IMR-90 (cell line): ENCODE measurements at regions not wholly inside any gene's neighbourhood (a gene's known extent, or its start where the extent isn't known, plus 50 kb on each side); places are given as distances from the start of the nearest gene placed in this dataset.
A peak's percentile ranks its signal among the peaks of the same experiment; 100 is the strongest.

ENCODE experiments used
- ATAC-seq: fragments of 200-7000 bp; cut with Tn5 transposase; 2 replicates; pipeline ENCODE4 v1.9.1; 2020; ENCODE audit warnings: low read depth, mild to moderate bottlenecking, moderate library complexity
- BruUV-seq: library from RNA; stranded (reverse); fragments of 400-500 nt; replicated peaks from 2 replicates; lab custom pipeline; 2021; lab: Mats Ljungman, UMichigan
- CTCF ChIA-PET: fragments of 300-600 bp; formaldehyde crosslinking; extraction: SDS; loops from one replicate; lab custom pipeline; 2021; ENCODE audit warnings: antibody characterized with exemption; lab: Yijun Ruan, JAX
- POLR2A ChIA-PET: fragments of 300-600 bp; sonication (Branson Sonifier 250); formaldehyde crosslinking; loops from one replicate; lab custom pipeline; 2022; ENCODE audit warnings: antibody characterized with exemption; ENCODE audit not compliant: unreplicated experiment; lab: Charles Lee
- DNase-seq: peaks from one replicate; pipeline ENCODE4 v3.0.0; 2013
- H2AFZ ChIP-seq: replicated peaks from 2 replicates; pipeline ENCODE3; 2013; ENCODE audit warnings: low read length, mild to moderate bottlenecking; ENCODE audit not compliant: poor library complexity
- H2AK5ac ChIP-seq: 2 replicates; pipeline ENCODE4 v1.6.1; 2013; ENCODE audit warnings: low read depth, low read length, inconsistent platforms
- H2AK9ac ChIP-seq: replicated peaks from 2 replicates; pipeline ENCODE3; 2013; ENCODE audit warnings: mild to moderate bottlenecking, low read depth, low read length, moderate library complexity; ENCODE audit not compliant: poor library complexity
- H2BK120ac ChIP-seq: 2 replicates; pipeline ENCODE4 v1.6.1; 2013; ENCODE audit warnings: low read depth, low read length, inconsistent platforms
- H2BK15ac ChIP-seq: 3 replicates; pipeline ENCODE4 v1.6.1; 2013; ENCODE audit warnings: low read depth, low read length, inconsistent platforms
- H2BK20ac ChIP-seq: 2 replicates; pipeline ENCODE4 v1.6.1; 2013; ENCODE audit warnings: low read depth, mild to moderate bottlenecking, inconsistent platforms, low read length, moderate library complexity
- H2BK5ac ChIP-seq: 2 replicates; pipeline ENCODE4 v1.6.1; 2013; ENCODE audit warnings: mild to moderate bottlenecking, low read depth, low read length, inconsistent platforms; ENCODE audit not compliant: poor library complexity, severe bottlenecking
- H3K14ac ChIP-seq: replicated peaks from 2 replicates; pipeline ENCODE4 v1.6.1; 2013; ENCODE audit warnings: low read depth, low read length, inconsistent platforms
- H3K18ac ChIP-seq: 2 replicates; pipeline ENCODE4 v1.6.1; 2013; ENCODE audit warnings: low read depth, low read length, control low read depth
- H3K23ac ChIP-seq: 2 replicates; pipeline ENCODE4 v1.6.1; 2013; ENCODE audit warnings: low read depth, low read length, inconsistent platforms
- H3K27ac ChIP-seq: 2 replicates; pipeline ENCODE4 v1.5.1; 2013; ENCODE audit warnings: mild to moderate bottlenecking, control low read depth, low read length; ENCODE audit not compliant: insufficient read depth
- H3K27me3 ChIP-seq: 2 replicates; pipeline ENCODE4 v1.6.1; 2013; ENCODE audit warnings: low read length; ENCODE audit not compliant: control insufficient read depth, insufficient read depth
- H3K36me3 ChIP-seq: 2 replicates; pipeline ENCODE4 v1.6.1; 2013; ENCODE audit warnings: low read length, mixed read lengths; ENCODE audit not compliant: control insufficient read depth, insufficient read depth
- H3K4ac ChIP-seq: 2 replicates; pipeline ENCODE4 v1.6.1; 2013; ENCODE audit warnings: low read depth, low read length, inconsistent platforms
- H3K4me1 ChIP-seq: 2 replicates; pipeline ENCODE4 v1.6.1; 2013; ENCODE audit warnings: low read length, mixed read lengths; ENCODE audit not compliant: control insufficient read depth, insufficient read depth
- H3K4me2 ChIP-seq: 2 replicates; pipeline ENCODE4 v1.6.1; 2013; ENCODE audit warnings: low read depth, mild to moderate bottlenecking, control low read depth, low read length, moderate library complexity
- H3K4me3 ChIP-seq: 2 replicates; pipeline ENCODE4 v1.5.1; 2013; ENCODE audit warnings: low read depth, mild to moderate bottlenecking, control low read depth, low read length, moderate library complexity; ENCODE audit not compliant: insufficient read depth
- H3K56ac ChIP-seq: 2 replicates; pipeline ENCODE4 v1.6.1; 2013; ENCODE audit warnings: low read length, inconsistent platforms; ENCODE audit not compliant: insufficient read depth; ENCODE audit errors: extremely low read depth
- H3K79me1 ChIP-seq, 2 experiments: 2 replicates each; pipeline ENCODE4 v1.6.1; 2013; ENCODE audit warnings: low read length in 2 of 2, inconsistent platforms in 1 of 2, low read depth in 1 of 2
- H3K9ac ChIP-seq: 2 replicates; pipeline ENCODE4 v1.6.1; 2013; ENCODE audit warnings: low read depth, low read length, control low read depth
- H3K9me1 ChIP-seq: 2 replicates; pipeline ENCODE4 v1.6.1; 2013; ENCODE audit warnings: low read length, inconsistent platforms; ENCODE audit not compliant: insufficient read depth
- H3K9me3 ChIP-seq: 2 replicates; pipeline ENCODE4 v1.6.1; 2013; ENCODE audit warnings: low read length; ENCODE audit not compliant: control insufficient read depth, insufficient read depth
- H4K20me1 ChIP-seq: 2 replicates; pipeline ENCODE4 v1.6.1; 2013; ENCODE audit warnings: low read length, inconsistent platforms; ENCODE audit not compliant: insufficient read depth
- H4K5ac ChIP-seq: 2 replicates; pipeline ENCODE4 v1.6.1; 2013; ENCODE audit warnings: mild to moderate bottlenecking, low read depth, low read length, control low read depth
- H4K8ac ChIP-seq, 2 experiments: 2 replicates each; pipeline ENCODE4 v1.6.1; 2013; ENCODE audit warnings: low read depth in 2 of 2, low read length in 2 of 2, control low read depth in 1 of 2, inconsistent platforms in 1 of 2
- H4K91ac ChIP-seq: 2 replicates; pipeline ENCODE4 v1.6.1; 2013; ENCODE audit warnings: low read depth, low read length, inconsistent platforms; ENCODE audit not compliant: insufficient read depth
- BHLHE40 ChIP-seq: fragments of 150-350 bp; IDR thresholded peaks from 2 replicates; pipeline ENCODE4 v1.6.1; 2016; ENCODE audit warnings: mild to moderate bottlenecking, low read depth, low read length
- CHD1 ChIP-seq: IDR thresholded peaks from 2 replicates; pipeline ENCODE4 v1.6.1; 2012; ENCODE audit warnings: low read depth, low read length, improper control_type of control experiment
- FOS ChIP-seq: fragments of 150-350 bp; IDR thresholded peaks from 2 replicates; pipeline ENCODE4 v1.6.1; 2016; ENCODE audit warnings: low read depth, low read length
- POLR2A ChIP-seq: IDR thresholded peaks from 2 replicates; pipeline ENCODE4 v1.6.1; 2012; ENCODE audit warnings: mild to moderate bottlenecking, low read depth, low read length
- RAD21 ChIP-seq: IDR thresholded peaks from 2 replicates; pipeline ENCODE4 v1.6.1; 2012; ENCODE audit warnings: low read length, improper control_type of control experiment
- SMC3 ChIP-seq: fragments of 150-350 bp; IDR thresholded peaks from 2 replicates; pipeline ENCODE4 v1.6.1; 2016; ENCODE audit warnings: low read depth, mild to moderate bottlenecking, antibody characterized with exemption, low read length, moderate library complexity
- WGBS, 2 experiments: methylation state at CpG; one replicate each; pipeline versions ENCODE4 v1.1.5 to v1.1.7; 2013; ENCODE audit warnings: missing lambda C conversion rate in 2 of 2; ENCODE audit not compliant: insufficient read length in 1 of 2; ENCODE audit errors: extremely low coverage in 2 of 2; 5-methylcytosine and 5-hydroxymethylcytosine counted together
- dilution Hi-C: fragments of 300-500 bp; cut with HindIII; formaldehyde crosslinking; loops from one replicate; pipeline ENCODE4 v1.14.3; 2018; ENCODE audit warnings: low sequenced_read_pairs; ENCODE audit not compliant: unreplicated experiment
- in situ Hi-C: fragments of 300-500 bp; cut with MboI; formaldehyde crosslinking; loops from 3 replicates; pipeline ENCODE4 v1.14.3; 2019; ENCODE audit warnings: low sequenced_read_pairs, inconsistent platforms, mixed read lengths
- intact Hi-C: fragments of 100-400 bp; cut with micrococcal nuclease; formaldehyde crosslinking; loops from 2 replicates; pipeline ENCODE4 v1.10.0; 2022
- TF ChIP-seq, protein P1 (sequence below): fragments of 150-350 bp; IDR thresholded peaks from 2 replicates; pipeline ENCODE4 v1.6.1; 2016; ENCODE audit warnings: low read depth, mild to moderate bottlenecking, low read length, moderate library complexity, borderline replicate concordance

GRCh38 chr3:177294221-177294620, 96.9 kb upstream of the TBL1XR1 start:
- WGBS, 2 experiments = 85% methylated on average over 2 of the region's 4 CpGs; no CpG with 5 or more reads in 1 of the 2 experiments
- H3K14ac ChIP-seq = no peak overlapping the region
- H3K9ac ChIP-seq = no peak overlapping the region
- in situ Hi-C loops = no loop called here
- no peaks in the 10 kb centered on the region for H4K20me1 ChIP-seq
- no TSS peak for BruUV-seq
- ChIA-PET CTCF (interaction anchor here (0.6 kb wide), 1 partner anchor 10 kb away, joined by 7 read pairs; no protein-coding TSS in a partner anchor), POLR2A (no interaction called here)
- H3K36me3 ChIP-seq = no peaks in the 10 kb centered on the region
- H2BK5ac ChIP-seq = no peak overlapping the region
- no peak overlapping the region for H3K56ac ChIP-seq
- no peaks in the 10 kb centered on the region for H3K27me3 ChIP-seq
- no peaks in the 10 kb centered on the region for H3K4me1 ChIP-seq
- peak; percentile 69 for DNase-seq
- H3K9me3 ChIP-seq = no peaks in the 10 kb centered on the region
- dilution Hi-C loops = no loop called here
- no peak overlapping the region for H4K91ac ChIP-seq
- H3K4me3 ChIP-seq = no peak overlapping the region
- no peaks in the 10 kb centered on the region for H3K79me1 ChIP-seq
- no peak overlapping the region for H2AK9ac ChIP-seq
- H3K9me1 ChIP-seq = 0 out of 2 replicates have a peak, but pooled peaks cover 2% of the 10 kb centered on the region
- intact Hi-C loops = no loop called here
- H3K4me2 ChIP-seq = no peak overlapping the region
- H3K27ac ChIP-seq = no peak overlapping the region
- H3K18ac ChIP-seq = peak overlapping the region; percentile 10; the same call in 1 of the 2 replicates
- no peak overlapping the region for H4K5ac ChIP-seq
- H2AFZ ChIP-seq = peak overlapping the region; percentile 54
- H4K8ac ChIP-seq = no peak overlapping the region
- H2BK20ac ChIP-seq = no peak overlapping the region
- no peak overlapping the region for H2BK15ac ChIP-seq
- TF ChIP-seq FOS (no peak), BHLHE40 (no peak), SMC3 (no peak), POLR2A (no peak), CHD1 (no peak), RAD21 (no peak)
- TF ChIP-seq, protein P1, sequence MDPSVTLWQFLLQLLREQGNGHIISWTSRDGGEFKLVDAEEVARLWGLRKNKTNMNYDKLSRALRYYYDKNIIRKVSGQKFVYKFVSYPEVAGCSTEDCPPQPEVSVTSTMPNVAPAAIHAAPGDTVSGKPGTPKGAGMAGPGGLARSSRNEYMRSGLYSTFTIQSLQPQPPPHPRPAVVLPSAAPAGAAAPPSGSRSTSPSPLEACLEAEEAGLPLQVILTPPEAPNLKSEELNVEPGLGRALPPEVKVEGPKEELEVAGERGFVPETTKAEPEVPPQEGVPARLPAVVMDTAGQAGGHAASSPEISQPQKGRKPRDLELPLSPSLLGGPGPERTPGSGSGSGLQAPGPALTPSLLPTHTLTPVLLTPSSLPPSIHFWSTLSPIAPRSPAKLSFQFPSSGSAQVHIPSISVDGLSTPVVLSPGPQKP = no peak
- no peak overlapping the region for H3K4ac ChIP-seq
- no peak for ATAC-seq
- H3K23ac ChIP-seq = no peak overlapping the region
- H2AK5ac ChIP-seq = no peak overlapping the region
- no peak overlapping the region for H2BK120ac ChIP-seq
